Nephron (organoid): ENCODE measurements at regions not wholly inside any gene's neighbourhood (a gene's known extent, or its start where the extent isn't known, plus 50 kb on each side); places are given as distances from the start of the nearest gene placed in this dataset.

ENCODE experiments used
- H3K27ac Mint-ChIP-seq, 3 experiments: 2 replicates each; pipeline ENCODE4 v1.8.0; 2020; ENCODE audit warnings: mixed read lengths in 3 of 3, mild to moderate bottlenecking in 2 of 3, moderate library complexity in 1 of 3
- H3K27me3 Mint-ChIP-seq: 2 replicates; pipeline ENCODE4 v1.8.0; 2021; ENCODE audit warnings: low read depth, mild to moderate bottlenecking, moderate library complexity, mixed read lengths
- H3K36me3 Mint-ChIP-seq: 2 replicates; pipeline ENCODE4 v1.8.0; 2020; ENCODE audit warnings: low read depth, mixed read lengths
- H3K4me1 Mint-ChIP-seq: 2 replicates; pipeline ENCODE4 v1.8.0; 2020; ENCODE audit warnings: mixed read lengths
- H3K4me3 Mint-ChIP-seq, 3 experiments: 2 replicates each; pipeline ENCODE4 v1.8.0; 2020; ENCODE audit warnings: mild to moderate bottlenecking in 3 of 3, mixed read lengths in 3 of 3, moderate library complexity in 2 of 3
- H3K9me3 Mint-ChIP-seq: 2 replicates; pipeline ENCODE4 v1.8.0; 2020; ENCODE audit warnings: mixed read lengths
- TF ChIP-seq, protein P1 (sequence below), 3 experiments: fragments of 200-600 bp; sonication (generic); IDR thresholded peaks; one replicate each; pipeline ENCODE4 v1.5.0; 2021; ENCODE audit warnings: antibody characterized with exemption in 3 of 3; ENCODE audit not compliant: unreplicated experiment in 3 of 3

DNA sequence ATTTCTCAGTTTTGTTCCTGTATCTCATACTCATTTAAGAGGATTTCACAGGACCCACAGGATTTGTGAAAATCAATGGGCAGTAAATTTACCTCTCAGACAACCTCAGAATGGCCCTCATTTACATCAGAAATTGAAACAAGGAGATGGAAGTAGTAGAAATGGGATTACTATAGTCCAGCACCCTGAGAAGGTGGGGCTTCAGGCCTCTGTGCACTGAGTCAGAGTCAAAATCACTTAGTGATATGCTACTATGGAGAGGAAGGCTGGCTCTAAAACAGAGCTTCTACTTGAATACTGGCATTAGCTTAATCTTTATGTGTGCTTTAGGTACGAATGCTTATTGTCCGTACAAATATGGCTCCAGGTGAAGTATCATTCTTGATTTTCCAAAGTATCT, 159.3 kb downstream of the CEP120 start:
- H3K4me1 Mint-ChIP-seq, result no peaks in the 10 kb centered on the region
- H3K9me3 Mint-ChIP-seq, result peaks cover 3% of the 10 kb centered on the region
- no peaks in the 10 kb centered on the region for H3K36me3 Mint-ChIP-seq
- H3K4me3 Mint-ChIP-seq, result no peak overlapping the region
- no peaks in the 10 kb centered on the region for H3K27me3 Mint-ChIP-seq
- H3K27ac Mint-ChIP-seq, result no peak overlapping the region
- TF ChIP-seq, protein P1, sequence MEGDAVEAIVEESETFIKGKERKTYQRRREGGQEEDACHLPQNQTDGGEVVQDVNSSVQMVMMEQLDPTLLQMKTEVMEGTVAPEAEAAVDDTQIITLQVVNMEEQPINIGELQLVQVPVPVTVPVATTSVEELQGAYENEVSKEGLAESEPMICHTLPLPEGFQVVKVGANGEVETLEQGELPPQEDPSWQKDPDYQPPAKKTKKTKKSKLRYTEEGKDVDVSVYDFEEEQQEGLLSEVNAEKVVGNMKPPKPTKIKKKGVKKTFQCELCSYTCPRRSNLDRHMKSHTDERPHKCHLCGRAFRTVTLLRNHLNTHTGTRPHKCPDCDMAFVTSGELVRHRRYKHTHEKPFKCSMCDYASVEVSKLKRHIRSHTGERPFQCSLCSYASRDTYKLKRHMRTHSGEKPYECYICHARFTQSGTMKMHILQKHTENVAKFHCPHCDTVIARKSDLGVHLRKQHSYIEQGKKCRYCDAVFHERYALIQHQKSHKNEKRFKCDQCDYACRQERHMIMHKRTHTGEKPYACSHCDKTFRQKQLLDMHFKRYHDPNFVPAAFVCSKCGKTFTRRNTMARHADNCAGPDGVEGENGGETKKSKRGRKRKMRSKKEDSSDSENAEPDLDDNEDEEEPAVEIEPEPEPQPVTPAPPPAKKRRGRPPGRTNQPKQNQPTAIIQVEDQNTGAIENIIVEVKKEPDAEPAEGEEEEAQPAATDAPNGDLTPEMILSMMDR (IDR thresholded peaks at IDR 0.05; ENCODE audit: unreplicated experiment in 3 of 3), result no peak

GRCh38 chr5:123262216-123262823, 160.9 kb downstream of the CEP120 start:
- no peaks in the 10 kb centered on the region for H3K4me1 Mint-ChIP-seq
- H3K9me3 Mint-ChIP-seq, result peaks cover 9% of the 10 kb centered on the region
- H3K36me3 Mint-ChIP-seq, result peaks cover 6% of the 10 kb centered on the region
- H3K4me3 Mint-ChIP-seq, result no peak overlapping the region
- H3K27ac Mint-ChIP-seq, result no peak overlapping the region
- TF ChIP-seq, protein P1 (IDR thresholded peaks at IDR 0.05; ENCODE audit: unreplicated experiment in 3 of 3), result no peak
- H3K27me3 Mint-ChIP-seq, result peaks cover 3% of the 10 kb centered on the region

GRCh38 chr5:123261752-123262151, 161.5 kb downstream of the CEP120 start:
- Mint-ChIP-seq H3K27me3 (peaks cover 4% of the 10 kb centered on the region), H3K9me3 (peaks cover 15% of the 10 kb centered on the region), H3K27ac (no peak overlapping the region), H3K4me3 (no peak overlapping the region), H3K4me1 (no peaks in the 10 kb centered on the region), H3K36me3 (peaks cover 9% of the 10 kb centered on the region)
- TF ChIP-seq, protein P1 (IDR thresholded peaks at IDR 0.05; ENCODE audit: unreplicated experiment in 3 of 3), result no peak

GRCh38 chr5:123249446-123249845, 160.4 kb downstream of the PRDM6 start:
- H3K4me3 Mint-ChIP-seq, result no peak overlapping the region
- peak overlapping the region in 1 of 3 experiments; percentile 35 for H3K27ac Mint-ChIP-seq
- H3K4me1 Mint-ChIP-seq, result peaks cover 5% of the 10 kb centered on the region
- peaks cover 4% of the 10 kb centered on the region for H3K27me3 Mint-ChIP-seq
- TF ChIP-seq, protein P1 (IDR thresholded peaks at IDR 0.05; ENCODE audit: unreplicated experiment in 3 of 3), result no peak
- H3K9me3 Mint-ChIP-seq, result peaks cover 12% of the 10 kb centered on the region
- no peaks in the 10 kb centered on the region for H3K36me3 Mint-ChIP-seq

- Mint-ChIP-seq H3K27me3 (peaks cover 3% of the 10 kb centered on the region), H3K4me1 (peaks cover 5% of the 10 kb centered on the region), H3K4me3 (no peak overlapping the region), H3K36me3 (peaks cover 5% of the 10 kb centered on the region), H3K27ac (no peak overlapping the region), H3K9me3 (peaks cover 8% of the 10 kb centered on the region)
- TF ChIP-seq, protein P1 (IDR thresholded peaks at IDR 0.05; ENCODE audit: unreplicated experiment in 3 of 3), result no peak
These were observed 156.6 kb downstream of the PRDM6 start for GRCh38 chr5:123245689-123246088.

DNA sequence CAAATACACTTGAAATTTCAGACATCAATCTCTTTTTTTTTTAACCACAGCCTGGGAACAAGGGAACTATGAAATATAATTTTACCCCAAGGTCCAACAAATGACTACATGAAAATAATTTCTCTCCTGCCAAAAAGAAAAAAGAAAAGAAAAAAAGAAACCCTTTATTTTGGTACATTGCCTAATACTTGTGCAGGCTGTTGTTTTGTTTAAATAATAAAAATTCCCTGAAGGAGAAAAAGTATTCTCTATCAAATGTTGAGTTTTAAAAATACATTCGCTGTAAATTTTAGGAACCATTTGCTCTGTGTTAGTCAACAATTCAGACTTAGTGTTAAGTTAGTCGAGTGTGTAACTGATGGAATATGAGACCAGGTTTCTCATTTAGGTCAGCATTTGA, 155.4 kb downstream of the PRDM6 start:
- Mint-ChIP-seq H3K27me3 (no peaks in the 10 kb centered on the region), H3K4me3 (no peak overlapping the region), H3K9me3 (peaks cover 8% of the 10 kb centered on the region), H3K36me3 (peaks cover 5% of the 10 kb centered on the region), H3K27ac (no peak overlapping the region), H3K4me1 (peaks cover 5% of the 10 kb centered on the region)
- TF ChIP-seq, protein P1 (IDR thresholded peaks at IDR 0.05; ENCODE audit: unreplicated experiment in 3 of 3), result no peak
